ENCODE measurements at regions not wholly inside any gene's neighbourhood (a gene's known extent, or its start where the extent isn't known, plus 50 kb on each side); places are given as distances from the start of the nearest gene placed in this dataset.

DNA sequence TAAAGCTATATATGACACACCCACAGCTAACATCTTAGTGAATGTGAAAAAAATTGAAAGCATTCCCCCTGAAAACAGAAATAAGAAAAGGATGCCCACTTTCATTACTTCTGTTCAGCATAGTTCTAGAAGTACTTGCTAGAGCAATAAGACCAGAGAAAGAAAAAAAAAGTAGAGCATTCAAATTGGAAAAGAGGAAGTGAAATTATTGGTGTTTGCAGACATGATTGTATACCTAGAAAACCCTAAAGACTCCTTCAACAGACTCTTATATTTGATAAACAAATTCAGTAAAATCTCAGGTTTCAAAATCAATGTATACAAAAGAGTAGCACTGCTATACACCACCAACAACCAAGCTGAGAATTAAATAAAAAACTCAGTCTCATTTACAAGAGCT is 1461.0 kb downstream of the AMY1C start:
- no peaks in the 10 kb centered on the region for H3K36me3 Mint-ChIP-seq (ENCODE audit: insufficient read depth, unreplicated experiment)
- BruUV-seq (replicated peaks), result no TSS peak
- intact Hi-C loops (cut with micrococcal nuclease; ENCODE audit: unreplicated experiment), result no loop called here
- no peak for DNase-seq
- H3K9me3 ChIP-seq, result no peaks in the 10 kb centered on the region
- no peaks in the 10 kb centered on the region for H3K9me3 Mint-ChIP-seq (ENCODE audit: unreplicated experiment)
- ChIA-PET CTCF (no interaction called here), POLR2A (no interaction called here)
- H3K4me1 ChIP-seq, result no peaks in the 10 kb centered on the region
- H3K36me3 ChIP-seq (ENCODE audit: control insufficient read depth, insufficient read depth, low read length), result no peaks in the 10 kb centered on the region
- H3K4me3 Mint-ChIP-seq (ENCODE audit: unreplicated experiment), result no peak overlapping the region
- no peak overlapping the region for H3K27ac Mint-ChIP-seq (ENCODE audit: unreplicated experiment)
- H3K4me1 Mint-ChIP-seq (ENCODE audit: low read depth, unreplicated experiment), result no peaks in the 10 kb centered on the region
- no peak overlapping the region for H3K4me3 ChIP-seq (ENCODE audit: low read depth, low read length)
- H3K27me3 ChIP-seq (replicated peaks; ENCODE audit: control insufficient read depth, insufficient read depth, low read length), result no peaks in the 10 kb centered on the region
- TF ChIP-seq, protein P1, sequence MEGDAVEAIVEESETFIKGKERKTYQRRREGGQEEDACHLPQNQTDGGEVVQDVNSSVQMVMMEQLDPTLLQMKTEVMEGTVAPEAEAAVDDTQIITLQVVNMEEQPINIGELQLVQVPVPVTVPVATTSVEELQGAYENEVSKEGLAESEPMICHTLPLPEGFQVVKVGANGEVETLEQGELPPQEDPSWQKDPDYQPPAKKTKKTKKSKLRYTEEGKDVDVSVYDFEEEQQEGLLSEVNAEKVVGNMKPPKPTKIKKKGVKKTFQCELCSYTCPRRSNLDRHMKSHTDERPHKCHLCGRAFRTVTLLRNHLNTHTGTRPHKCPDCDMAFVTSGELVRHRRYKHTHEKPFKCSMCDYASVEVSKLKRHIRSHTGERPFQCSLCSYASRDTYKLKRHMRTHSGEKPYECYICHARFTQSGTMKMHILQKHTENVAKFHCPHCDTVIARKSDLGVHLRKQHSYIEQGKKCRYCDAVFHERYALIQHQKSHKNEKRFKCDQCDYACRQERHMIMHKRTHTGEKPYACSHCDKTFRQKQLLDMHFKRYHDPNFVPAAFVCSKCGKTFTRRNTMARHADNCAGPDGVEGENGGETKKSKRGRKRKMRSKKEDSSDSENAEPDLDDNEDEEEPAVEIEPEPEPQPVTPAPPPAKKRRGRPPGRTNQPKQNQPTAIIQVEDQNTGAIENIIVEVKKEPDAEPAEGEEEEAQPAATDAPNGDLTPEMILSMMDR (IDR thresholded peaks at IDR 0.05; ENCODE audit: insufficient read depth in 1 of 2, low read depth in 1 of 2, low read length in 1 of 2, severe bottlenecking in 1 of 2, unreplicated experiment in 1 of 2), result no peak
- no peaks in the 10 kb centered on the region for H3K27me3 Mint-ChIP-seq (ENCODE audit: insufficient read depth, unreplicated experiment)

DNA sequence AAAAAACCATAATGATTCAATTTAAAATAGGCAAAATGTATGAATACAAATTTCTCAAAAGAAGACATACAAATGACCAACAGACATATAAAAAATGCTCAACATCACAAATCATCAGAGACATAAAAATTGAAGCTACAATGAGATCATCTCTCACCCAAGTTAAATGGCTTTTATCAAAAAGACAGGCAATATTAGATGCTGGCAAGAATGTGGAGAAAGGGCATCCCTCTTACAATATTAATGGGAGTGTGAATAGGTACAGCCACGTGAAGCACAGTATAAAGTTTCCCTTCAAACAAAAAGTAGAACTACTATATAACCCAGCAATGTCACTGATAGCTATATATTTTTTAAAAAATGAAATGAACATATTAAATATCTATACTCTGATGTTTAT is 1481.7 kb downstream of the AMY1C start:
- H3K4me1 Mint-ChIP-seq (ENCODE audit: low read depth, unreplicated experiment), result no peaks in the 10 kb centered on the region
- no peak overlapping the region for H3K27ac Mint-ChIP-seq (ENCODE audit: unreplicated experiment)
- no peaks in the 10 kb centered on the region for H3K4me1 ChIP-seq
- H3K4me3 Mint-ChIP-seq (ENCODE audit: unreplicated experiment), result no peak overlapping the region
- no TSS peak for BruUV-seq (replicated peaks)
- H3K9me3 Mint-ChIP-seq (ENCODE audit: unreplicated experiment), result peaks cover 6% of the 10 kb centered on the region
- no peaks in the 10 kb centered on the region for H3K27me3 Mint-ChIP-seq (ENCODE audit: insufficient read depth, unreplicated experiment)
- CTCF ChIA-PET, result no interaction called here
- intact Hi-C loops (cut with micrococcal nuclease; ENCODE audit: unreplicated experiment), result no loop called here
- TF ChIP-seq, protein P1 (IDR thresholded peaks at IDR 0.05; ENCODE audit: insufficient read depth in 1 of 2, low read depth in 1 of 2, low read length in 1 of 2, severe bottlenecking in 1 of 2, unreplicated experiment in 1 of 2), result no peak
- no peaks in the 10 kb centered on the region for H3K9me3 ChIP-seq
- H3K36me3 ChIP-seq (ENCODE audit: control insufficient read depth, insufficient read depth, low read length), result no peaks in the 10 kb centered on the region
- no peak for DNase-seq
- H3K27me3 ChIP-seq (replicated peaks; ENCODE audit: control insufficient read depth, insufficient read depth, low read length), result no peaks in the 10 kb centered on the region
- H3K36me3 Mint-ChIP-seq (ENCODE audit: insufficient read depth, unreplicated experiment), result no peaks in the 10 kb centered on the region
- POLR2A ChIA-PET, result no interaction called here
- H3K4me3 ChIP-seq (ENCODE audit: low read depth, low read length), result no peak overlapping the region

DNA sequence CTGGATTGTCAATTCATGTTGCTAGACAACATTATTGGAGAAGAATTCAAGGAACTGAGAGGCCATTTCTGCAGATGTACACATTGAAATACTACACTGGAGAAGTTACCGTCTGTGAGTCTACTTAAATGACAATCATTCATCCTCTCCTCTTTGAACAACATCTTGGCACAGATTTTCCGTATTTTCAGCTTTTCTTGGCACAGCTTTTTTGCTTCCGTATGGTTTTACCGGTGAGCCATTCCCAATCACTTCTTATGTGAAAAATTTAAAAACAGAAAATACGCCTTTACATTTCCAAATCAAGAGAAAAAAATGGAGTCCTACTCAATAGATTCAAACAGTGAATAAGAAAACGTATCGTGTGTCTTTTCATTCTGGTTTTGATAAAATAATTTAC is 1493.7 kb downstream of the AMY1C start:
- no peak overlapping the region for H3K27ac Mint-ChIP-seq (ENCODE audit: unreplicated experiment)
- H3K9me3 Mint-ChIP-seq (ENCODE audit: unreplicated experiment), result no peaks in the 10 kb centered on the region
- no peak overlapping the region for H3K4me3 ChIP-seq (ENCODE audit: low read depth, low read length)
- intact Hi-C loops (cut with micrococcal nuclease; ENCODE audit: unreplicated experiment), result no loop called here
- no peak for DNase-seq
- no peaks in the 10 kb centered on the region for H3K4me1 Mint-ChIP-seq (ENCODE audit: low read depth, unreplicated experiment)
- H3K27me3 Mint-ChIP-seq (ENCODE audit: insufficient read depth, unreplicated experiment), result no peaks in the 10 kb centered on the region
- H3K4me1 ChIP-seq, result no peaks in the 10 kb centered on the region
- ChIA-PET POLR2A (no interaction called here), CTCF (no interaction called here)
- H3K27me3 ChIP-seq (replicated peaks; ENCODE audit: control insufficient read depth, insufficient read depth, low read length), result no peaks in the 10 kb centered on the region
- no peaks in the 10 kb centered on the region for H3K9me3 ChIP-seq
- no peaks in the 10 kb centered on the region for H3K36me3 Mint-ChIP-seq (ENCODE audit: insufficient read depth, unreplicated experiment)
- H3K36me3 ChIP-seq (ENCODE audit: control insufficient read depth, insufficient read depth, low read length), result no peaks in the 10 kb centered on the region
- no TSS peak for BruUV-seq (replicated peaks)
- H3K4me3 Mint-ChIP-seq (ENCODE audit: unreplicated experiment), result no peak overlapping the region
- TF ChIP-seq, protein P1 (IDR thresholded peaks at IDR 0.05; ENCODE audit: insufficient read depth in 1 of 2, low read depth in 1 of 2, low read length in 1 of 2, severe bottlenecking in 1 of 2, unreplicated experiment in 1 of 2), result no peak
